CD4-positive, alpha-beta T cell (primary cell): ENCODE measurements at regions not wholly inside any gene's neighbourhood (a gene's known extent, or its start where the extent isn't known, plus 50 kb on each side); places are given as distances from the start of the nearest gene placed in this dataset.

Source experiments
- ATAC-seq: fragments of 200-7000 bp; cut with Tn5 transposase; one replicate; pipeline ENCODE4 v1.10.0; 2022; ENCODE audit warnings: mild to moderate bottlenecking; ENCODE audit not compliant: poor library complexity
- CTCF ChIA-PET: fragments of 350-600 bp; sonication (Branson Sonifier 250); formaldehyde crosslinking; loops from one replicate; lab custom pipeline; 2021; ENCODE audit warnings: antibody characterized with exemption, inconsistent platforms; lab: Charles Lee
- POLR2A ChIA-PET: fragments of 350-600 bp; sonication (Branson Sonifier 250); formaldehyde crosslinking; loops from one replicate; lab custom pipeline; 2021; ENCODE audit warnings: antibody characterized with exemption, inconsistent platforms; lab: Charles Lee
- DNase-seq, 14 experiments: peaks; one replicate each; pipeline ENCODE4 v3.0.0-alpha.2; 2013 to 2020; ENCODE audit warnings: mixed read lengths in 2 of 14
- H3K27ac ChIP-seq, 2 donors: one replicate each; pipeline versions ENCODE4 v1.5.1 to v1.7.0; 2013; ENCODE audit warnings: low read length in 2 of 2, low read depth in 1 of 2, mild to moderate bottlenecking in 1 of 2
- H3K27me3 ChIP-seq, 2 experiments: 1 replicate in 1 of 2; 2 replicates in 1 of 2; pipeline versions ENCODE4 v1.6.1 to v1.7.0; 2013; ENCODE audit warnings: low read length in 2 of 2, control low read depth in 1 of 2, mild to moderate bottlenecking in 1 of 2, moderate library complexity in 1 of 2; ENCODE audit not compliant: insufficient read depth in 2 of 2, control insufficient read depth in 1 of 2
- H3K36me3 ChIP-seq: one replicate; pipeline ENCODE4 v1.6.1; 2013; ENCODE audit warnings: low read length, control low read depth; ENCODE audit not compliant: insufficient read depth
- H3K4me1 ChIP-seq: one replicate; pipeline ENCODE4 v1.6.1; 2013; ENCODE audit warnings: low read length, control low read depth; ENCODE audit not compliant: insufficient read depth
- H3K4me3 ChIP-seq: one replicate; pipeline ENCODE4 v1.5.1; 2013; ENCODE audit warnings: mild to moderate bottlenecking, low read length, moderate library complexity
- H3K9me3 ChIP-seq, 2 experiments: 1 replicate in 1 of 2; 2 replicates in 1 of 2; pipeline versions ENCODE4 v1.6.1 to v1.7.0; 2013; ENCODE audit warnings: low read length in 2 of 2, mild to moderate bottlenecking in 2 of 2, control low read depth in 1 of 2, moderate library complexity in 1 of 2; ENCODE audit not compliant: control insufficient read depth in 1 of 2, insufficient read depth in 1 of 2
- H3K27ac Mint-ChIP-seq: one replicate; pipeline ENCODE4 v1.8.0; 2020; ENCODE audit warnings: mixed read lengths
- H3K27me3 Mint-ChIP-seq: one replicate; pipeline ENCODE4 v1.8.0; 2021; ENCODE audit warnings: mixed read lengths
- H3K36me3 Mint-ChIP-seq: one replicate; pipeline ENCODE4 v1.8.0; 2021; ENCODE audit warnings: low read depth, mixed read lengths
- H3K4me1 Mint-ChIP-seq: one replicate; pipeline ENCODE4 v1.8.0; 2021; ENCODE audit warnings: low read depth, mixed read lengths
- H3K4me3 Mint-ChIP-seq: one replicate; pipeline ENCODE4 v1.8.0; 2020; ENCODE audit warnings: mild to moderate bottlenecking, mixed read lengths
- H3K9me3 Mint-ChIP-seq: one replicate; pipeline ENCODE4 v1.8.0; 2020; ENCODE audit warnings: mixed read lengths
- intact Hi-C, 2 experiments: fragments of 100-400 bp; cut with DNase I in 1 of 2; cut with micrococcal nuclease in 1 of 2; formaldehyde crosslinking; loops; one replicate each; pipeline versions ENCODE4 v1.15.1 to v1.9.0; 2023 to 2025; cut with DNase I, micrococcal nuclease
- TF ChIP-seq, protein P1 (sequence below): fragments of 200-600 bp; IDR thresholded peaks from one replicate; pipeline ENCODE4 v1.8.0; 2022; ENCODE audit warnings: antibody characterized with exemption, mild to moderate bottlenecking

DNA sequence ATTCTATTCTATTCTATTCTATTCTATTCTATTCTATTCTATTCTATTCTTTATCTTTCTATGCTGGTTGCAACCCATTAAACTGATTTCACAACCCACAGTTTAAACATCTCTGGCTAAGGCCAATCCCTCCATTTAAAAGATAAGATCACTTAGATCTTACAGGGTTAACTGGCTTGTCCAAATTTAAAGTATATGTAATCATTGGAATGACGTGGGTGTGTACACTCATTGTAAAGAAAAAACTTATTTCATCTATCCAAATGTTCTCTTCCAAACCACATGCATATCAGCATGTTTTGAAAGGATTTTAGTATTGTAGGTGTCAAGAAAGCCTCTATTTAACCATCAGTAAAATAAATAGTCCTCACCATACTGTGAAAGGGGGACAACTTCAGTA, 299.6 kb upstream of the RUNX1 start:
- no peaks in the 10 kb centered on the region for H3K9me3 Mint-ChIP-seq
- no peaks in the 10 kb centered on the region for H3K36me3 Mint-ChIP-seq
- H3K4me1 ChIP-seq = no peaks in the 10 kb centered on the region
- no peaks in the 10 kb centered on the region for H3K27me3 Mint-ChIP-seq
- H3K4me1 Mint-ChIP-seq = no peaks in the 10 kb centered on the region
- no peak overlapping the region for H3K27ac Mint-ChIP-seq
- no peak overlapping the region for H3K27ac ChIP-seq
- POLR2A ChIA-PET = no interaction called here
- no peak overlapping the region for H3K4me3 Mint-ChIP-seq
- intact Hi-C loops = no loop called here
- TF ChIP-seq, protein P1, sequence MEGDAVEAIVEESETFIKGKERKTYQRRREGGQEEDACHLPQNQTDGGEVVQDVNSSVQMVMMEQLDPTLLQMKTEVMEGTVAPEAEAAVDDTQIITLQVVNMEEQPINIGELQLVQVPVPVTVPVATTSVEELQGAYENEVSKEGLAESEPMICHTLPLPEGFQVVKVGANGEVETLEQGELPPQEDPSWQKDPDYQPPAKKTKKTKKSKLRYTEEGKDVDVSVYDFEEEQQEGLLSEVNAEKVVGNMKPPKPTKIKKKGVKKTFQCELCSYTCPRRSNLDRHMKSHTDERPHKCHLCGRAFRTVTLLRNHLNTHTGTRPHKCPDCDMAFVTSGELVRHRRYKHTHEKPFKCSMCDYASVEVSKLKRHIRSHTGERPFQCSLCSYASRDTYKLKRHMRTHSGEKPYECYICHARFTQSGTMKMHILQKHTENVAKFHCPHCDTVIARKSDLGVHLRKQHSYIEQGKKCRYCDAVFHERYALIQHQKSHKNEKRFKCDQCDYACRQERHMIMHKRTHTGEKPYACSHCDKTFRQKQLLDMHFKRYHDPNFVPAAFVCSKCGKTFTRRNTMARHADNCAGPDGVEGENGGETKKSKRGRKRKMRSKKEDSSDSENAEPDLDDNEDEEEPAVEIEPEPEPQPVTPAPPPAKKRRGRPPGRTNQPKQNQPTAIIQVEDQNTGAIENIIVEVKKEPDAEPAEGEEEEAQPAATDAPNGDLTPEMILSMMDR = no peak
- ATAC-seq (no peak), DNase-seq (no peak)
- no peak overlapping the region for H3K4me3 ChIP-seq
- no peaks in the 10 kb centered on the region for H3K9me3 ChIP-seq
- H3K27me3 ChIP-seq = peaks cover 0 to 3% of the 10 kb centered on the region in 2 experiments
- CTCF ChIA-PET = no interaction called here
- H3K36me3 ChIP-seq = no peaks in the 10 kb centered on the region

- Mint-ChIP-seq H3K27me3 (no peaks in the 10 kb centered on the region), H3K27ac (no peak overlapping the region), H3K36me3 (no peaks in the 10 kb centered on the region), H3K4me1 (peaks cover 5% of the 10 kb centered on the region), H3K9me3 (no peaks in the 10 kb centered on the region), H3K4me3 (no peak overlapping the region)
- peaks cover 0 to 3% of the 10 kb centered on the region in 2 experiments for H3K27me3 ChIP-seq
- TF ChIP-seq, protein P1 = no peak
- DNase-seq (no peak), ATAC-seq (no peak)
- H3K36me3 ChIP-seq = no peaks in the 10 kb centered on the region
- H3K27ac ChIP-seq = no peak overlapping the region
- POLR2A ChIA-PET = no interaction called here
- no peak overlapping the region for H3K4me3 ChIP-seq
- CTCF ChIA-PET = interaction anchor here (1.0 kb wide), 1 partner anchor 16 kb away, joined by 3 read pairs; no protein-coding TSS in a partner anchor
- intact Hi-C loops = no loop called here
- H3K4me1 ChIP-seq = no peaks in the 10 kb centered on the region
- no peaks in the 10 kb centered on the region for H3K9me3 ChIP-seq
Observed at GRCh38 chr21:35346697-35347096, 297.6 kb upstream of the RUNX1 start.

DNA sequence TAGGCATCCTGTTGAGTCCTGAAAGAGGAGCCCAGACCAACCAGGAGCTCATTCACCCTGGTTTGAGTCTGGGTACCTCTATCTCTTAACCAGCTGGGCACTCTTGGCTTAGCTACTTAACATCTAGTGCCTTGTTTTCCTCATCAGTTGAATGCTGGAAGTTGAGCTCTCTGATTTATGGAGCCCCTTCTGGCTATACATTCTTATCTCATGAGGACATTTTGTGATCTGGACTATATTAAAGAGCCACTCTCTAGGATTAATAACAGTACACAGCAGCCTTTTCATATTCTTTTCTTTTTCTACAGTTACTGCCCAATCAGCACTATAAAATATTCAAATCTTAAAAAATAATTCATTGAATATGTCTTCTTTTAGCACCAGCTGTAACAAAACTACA, 296.9 kb upstream of the RUNX1 start:
- no peak for DNase-seq
- POLR2A ChIA-PET = no interaction called here
- H3K36me3 Mint-ChIP-seq = no peaks in the 10 kb centered on the region
- Histone ChIP-seq H3K4me3 (no peak overlapping the region), H3K36me3 (no peaks in the 10 kb centered on the region), H3K27ac (no peak overlapping the region), H3K9me3 (no peaks in the 10 kb centered on the region), H3K27me3 (peaks cover 0 to 3% of the 10 kb centered on the region in 2 experiments), H3K4me1 (no peaks in the 10 kb centered on the region)
- peaks cover 5% of the 10 kb centered on the region for H3K4me1 Mint-ChIP-seq
- no peak for ATAC-seq
- H3K27ac Mint-ChIP-seq = no peak overlapping the region
- no peaks in the 10 kb centered on the region for H3K9me3 Mint-ChIP-seq
- TF ChIP-seq, protein P1 = no peak
- no peak overlapping the region for H3K4me3 Mint-ChIP-seq
- CTCF ChIA-PET = interaction anchor here (1.0 kb wide), 1 partner anchor 15 kb away, joined by 3 read pairs; no protein-coding TSS in a partner anchor
- H3K27me3 Mint-ChIP-seq = no peaks in the 10 kb centered on the region
- intact Hi-C loops = no loop called here
